GM18858 (cell line): ENCODE measurements at regions not wholly inside any gene's neighbourhood (a gene's known extent, or its start where the extent isn't known, plus 50 kb on each side); places are given as distances from the start of the nearest gene placed in this dataset.
"Not testable (repeated sequence)": the region's sequence is repeated elsewhere in the genome, so short reads cannot be mapped to it uniquely, and the experiment has no call there.

Experiments used
- ATAC-seq: cut with Tn5 transposase; IDR thresholded peaks from one replicate; pipeline ENCODE4 v1.9.1; 2021; ENCODE audit not compliant: unreplicated experiment

- no peak for ATAC-seq
These were observed 61.7 kb upstream of the MYL1 start for GRCh38 chr2:210376694-210377093.

DNA sequence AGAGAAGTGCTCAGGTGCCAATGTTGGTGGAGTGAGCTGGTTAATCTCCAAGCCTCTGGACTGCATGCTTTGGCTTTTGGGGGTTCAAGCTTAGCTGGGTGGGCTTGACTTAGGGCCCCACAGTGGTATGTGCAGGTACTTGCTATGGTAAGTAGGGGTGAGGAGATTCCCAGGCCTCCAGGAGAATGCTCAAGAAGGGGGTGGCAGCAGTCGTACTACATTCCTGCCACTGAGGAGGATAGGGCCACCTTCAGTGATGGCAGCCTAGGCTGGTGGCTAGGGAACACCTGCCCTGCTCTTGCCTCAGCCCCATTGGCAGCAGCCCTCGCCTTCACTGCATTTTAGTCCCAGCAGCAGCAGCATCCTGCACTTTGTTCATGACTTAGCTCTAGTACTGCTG, 55.6 kb upstream of the MYL1 start:
- ATAC-seq: no peak

DNA sequence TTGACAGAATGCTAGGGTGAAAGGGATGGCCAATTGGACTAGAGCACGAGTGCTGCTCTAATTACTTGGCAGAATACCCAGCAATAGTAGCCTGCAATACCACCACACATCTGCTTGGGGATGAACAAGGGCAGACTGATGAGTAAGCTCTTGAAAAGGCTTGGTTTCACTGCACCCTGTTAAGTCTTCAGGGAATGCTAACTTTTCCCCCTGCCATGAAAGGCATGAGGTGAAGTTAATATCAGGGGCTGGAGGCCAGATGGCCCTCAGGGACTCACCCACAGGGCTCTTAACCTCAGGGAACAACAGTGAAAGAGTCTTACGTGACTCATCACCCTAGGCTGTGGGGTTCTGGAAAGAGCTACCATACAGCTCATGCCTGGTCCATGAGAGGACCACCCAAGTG, 51.7 kb upstream of the MYL1 start:
- peak; percentile 62 for ATAC-seq

GRCh38 chr2:210365475-210365874, 50.5 kb upstream of the MYL1 start:
- ATAC-seq: not testable (repeated sequence)
